ENCODE measurements at regions not wholly inside any gene's neighbourhood (a gene's known extent, or its start where the extent isn't known, plus 50 kb on each side); places are given as distances from the start of the nearest gene placed in this dataset.

DNA sequence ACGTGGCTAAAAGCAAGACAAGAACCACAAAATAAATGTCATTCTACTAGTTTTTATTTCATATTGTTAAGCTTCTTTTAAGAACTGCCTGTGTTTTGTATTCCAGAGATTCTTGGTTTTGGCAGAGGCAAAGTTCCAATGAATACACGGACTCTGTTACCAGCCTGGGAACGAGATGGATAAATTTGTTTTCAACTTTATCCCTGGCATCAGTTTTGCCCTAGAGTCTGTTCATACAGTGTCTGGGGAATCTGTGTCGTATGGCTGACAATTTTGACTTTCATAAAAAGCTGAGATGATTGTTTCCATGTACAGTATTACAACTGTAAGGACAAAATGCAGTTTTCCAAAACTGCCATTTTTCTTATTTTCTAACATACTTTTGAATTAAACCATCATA is 327.6 kb downstream of the TBC1D4 start:
- no peak overlapping the region for H3K4me3 ChIP-seq (ENCODE audit: insufficient read depth, low read depth, low read length, poor library complexity, severe bottlenecking)

DNA sequence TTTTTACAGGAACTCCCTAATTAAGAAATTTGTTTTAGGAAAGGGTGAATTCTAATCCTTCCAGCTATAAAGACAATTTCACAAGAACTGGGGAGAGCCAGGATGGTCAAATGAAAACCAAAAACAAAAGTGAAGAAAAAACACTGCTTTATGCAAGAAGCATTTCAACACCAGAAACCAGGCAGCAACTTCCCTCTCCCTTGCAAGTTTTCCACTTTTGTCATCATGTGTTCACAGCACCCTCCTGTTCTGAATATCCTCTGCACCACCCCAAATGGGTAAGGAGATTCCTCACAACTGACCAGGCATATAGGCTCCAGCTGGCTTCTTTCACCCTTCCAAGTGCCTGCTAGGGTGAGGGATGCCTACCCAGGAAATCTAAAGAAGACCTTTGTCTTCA is 328.1 kb downstream of the TBC1D4 start:
- Histone ChIP-seq H3K4me1 (ENCODE audit: control insufficient read depth, insufficient read depth, low read length, poor library complexity, severe bottlenecking) (no peaks in the 10 kb centered on the region), H3K27me3 (replicated peaks; ENCODE audit: control insufficient read depth, insufficient read depth, low read length, poor library complexity, severe bottlenecking) (peaks cover 4% of the 10 kb centered on the region), H3K27ac (ENCODE audit: insufficient read depth, low read length, poor library complexity, severe bottlenecking) (no peak overlapping the region), H3K9me3 (ENCODE audit: control insufficient read depth, low read length) (no peaks in the 10 kb centered on the region), H3K36me3 (ENCODE audit: control insufficient read depth, insufficient read depth, low read length) (no peaks in the 10 kb centered on the region), H3K4me3 (ENCODE audit: insufficient read depth, low read depth, low read length, poor library complexity, severe bottlenecking) (no peak overlapping the region)
- DNase-seq, result no peak

More for the DNA sequence above, 327.6 kb downstream of the TBC1D4 start:
- no peak overlapping the region for H3K27ac ChIP-seq (ENCODE audit: insufficient read depth, low read length, poor library complexity, severe bottlenecking)
- H3K36me3 ChIP-seq (ENCODE audit: control insufficient read depth, insufficient read depth, low read length), result no peaks in the 10 kb centered on the region
- peaks cover 4% of the 10 kb centered on the region for H3K27me3 ChIP-seq (replicated peaks; ENCODE audit: control insufficient read depth, insufficient read depth, low read length, poor library complexity, severe bottlenecking)
- H3K4me1 ChIP-seq (ENCODE audit: control insufficient read depth, insufficient read depth, low read length, poor library complexity, severe bottlenecking), result no peaks in the 10 kb centered on the region
- DNase-seq, result no peak
- no peaks in the 10 kb centered on the region for H3K9me3 ChIP-seq (ENCODE audit: control insufficient read depth, low read length)

DNA sequence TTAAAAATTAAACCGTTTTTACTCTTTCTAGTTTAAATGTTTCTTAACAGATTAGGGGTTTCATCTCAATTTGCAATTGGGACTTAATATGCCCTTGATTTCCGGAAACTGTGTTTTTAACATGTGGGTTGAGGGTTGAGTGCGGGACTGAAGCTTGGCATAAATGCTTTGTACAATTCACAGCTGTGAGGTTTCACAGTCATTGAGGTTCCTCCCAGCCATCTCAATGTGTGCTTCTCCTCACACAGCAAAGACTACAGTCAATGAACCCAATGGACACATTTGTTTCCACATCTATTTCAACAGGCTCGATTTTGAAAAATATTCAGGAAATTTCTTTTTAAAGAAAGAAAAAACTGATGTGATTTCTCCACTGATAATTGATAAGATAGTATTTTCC is 328.6 kb downstream of the TBC1D4 start:
- Histone ChIP-seq H3K36me3 (ENCODE audit: control insufficient read depth, insufficient read depth, low read length) (no peaks in the 10 kb centered on the region), H3K27ac (ENCODE audit: insufficient read depth, low read length, poor library complexity, severe bottlenecking) (no peak overlapping the region), H3K9me3 (ENCODE audit: control insufficient read depth, low read length) (no peaks in the 10 kb centered on the region), H3K27me3 (replicated peaks; ENCODE audit: control insufficient read depth, insufficient read depth, low read length, poor library complexity, severe bottlenecking) (peaks cover 4% of the 10 kb centered on the region), H3K4me1 (ENCODE audit: control insufficient read depth, insufficient read depth, low read length, poor library complexity, severe bottlenecking) (no peaks in the 10 kb centered on the region), H3K4me3 (ENCODE audit: insufficient read depth, low read depth, low read length, poor library complexity, severe bottlenecking) (no peak overlapping the region)
- no peak for DNase-seq

DNA sequence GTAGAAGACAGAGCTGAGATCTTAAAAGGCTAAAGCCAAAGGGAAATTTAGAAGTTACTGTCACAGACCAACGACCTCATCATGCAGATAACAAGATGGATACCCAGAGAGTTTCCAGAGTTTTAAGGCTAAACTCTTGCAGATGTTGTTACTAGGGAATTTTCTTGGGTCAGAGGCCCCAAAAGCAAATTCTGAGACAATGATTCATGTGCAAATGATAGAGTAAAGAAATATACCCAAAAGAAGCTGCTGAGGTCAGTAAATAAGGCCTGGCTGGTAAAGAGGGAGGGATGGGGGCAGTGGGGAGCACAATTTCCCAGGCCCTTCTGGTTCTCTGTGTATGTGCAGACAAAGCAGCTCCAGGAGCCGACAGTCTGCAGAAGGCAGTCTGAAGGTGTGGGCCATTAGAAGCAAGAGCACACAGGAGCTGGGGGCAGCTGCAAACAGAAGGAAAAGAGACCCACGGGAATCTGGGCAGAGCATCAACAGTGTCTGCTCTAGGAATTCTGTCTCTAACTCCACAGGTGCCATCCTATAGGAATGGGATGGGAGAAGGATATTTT is 330.8 kb downstream of the TBC1D4 start:
- Histone ChIP-seq H3K36me3 (ENCODE audit: control insufficient read depth, insufficient read depth, low read length) (no peaks in the 10 kb centered on the region), H3K4me1 (ENCODE audit: control insufficient read depth, insufficient read depth, low read length, poor library complexity, severe bottlenecking) (no peaks in the 10 kb centered on the region), H3K27ac (ENCODE audit: insufficient read depth, low read length, poor library complexity, severe bottlenecking) (no peak overlapping the region), H3K4me3 (ENCODE audit: insufficient read depth, low read depth, low read length, poor library complexity, severe bottlenecking) (no peak overlapping the region), H3K27me3 (replicated peaks; ENCODE audit: control insufficient read depth, insufficient read depth, low read length, poor library complexity, severe bottlenecking) (peaks cover 4% of the 10 kb centered on the region), H3K9me3 (ENCODE audit: control insufficient read depth, low read length) (no peaks in the 10 kb centered on the region)
- no peak for DNase-seq

DNA sequence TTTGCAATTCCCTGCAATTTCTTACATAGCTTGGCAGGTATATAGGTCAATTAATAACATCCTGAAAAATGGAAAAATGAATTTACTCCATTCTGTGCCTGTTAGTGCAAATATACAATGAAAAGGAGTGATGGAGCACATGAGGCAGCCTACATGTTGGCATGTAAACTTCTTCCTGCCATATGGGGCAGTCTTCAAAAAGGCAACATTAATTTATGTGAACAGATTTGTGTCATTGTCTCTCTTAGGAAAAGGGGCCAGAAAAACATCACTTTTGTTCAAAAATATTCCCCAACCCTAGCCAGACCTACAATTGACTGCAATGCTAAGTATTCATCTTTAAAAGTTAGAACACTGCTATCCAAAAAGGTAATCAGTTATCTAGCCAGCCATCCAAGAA is 332.2 kb downstream of the TBC1D4 start:
- no peaks in the 10 kb centered on the region for H3K36me3 ChIP-seq (ENCODE audit: control insufficient read depth, insufficient read depth, low read length)
- no peaks in the 10 kb centered on the region for H3K9me3 ChIP-seq (ENCODE audit: control insufficient read depth, low read length)
- no peak for DNase-seq
- no peaks in the 10 kb centered on the region for H3K4me1 ChIP-seq (ENCODE audit: control insufficient read depth, insufficient read depth, low read length, poor library complexity, severe bottlenecking)
- no peak overlapping the region for H3K4me3 ChIP-seq (ENCODE audit: insufficient read depth, low read depth, low read length, poor library complexity, severe bottlenecking)
- H3K27me3 ChIP-seq (replicated peaks; ENCODE audit: control insufficient read depth, insufficient read depth, low read length, poor library complexity, severe bottlenecking), result peaks cover 4% of the 10 kb centered on the region
- no peak overlapping the region for H3K27ac ChIP-seq (ENCODE audit: insufficient read depth, low read length, poor library complexity, severe bottlenecking)

DNA sequence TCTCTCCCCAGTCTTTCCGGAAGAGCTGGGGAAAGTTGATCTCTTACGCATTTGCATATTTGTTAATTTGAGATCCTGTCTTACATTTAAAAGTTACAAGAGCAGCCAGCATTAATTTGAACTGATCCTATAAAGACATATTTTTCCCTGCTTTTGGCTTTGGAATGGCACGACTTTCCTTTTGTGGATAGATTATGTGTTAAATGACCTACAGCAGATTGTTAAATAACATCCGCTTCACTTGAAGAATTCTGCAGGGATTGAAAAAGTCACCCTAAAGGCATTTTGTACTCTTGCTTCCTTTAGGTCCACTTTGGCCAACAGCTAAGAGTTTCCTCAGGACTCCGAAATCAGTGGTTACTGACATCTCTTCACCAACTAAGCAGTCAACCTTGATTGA is 334.0 kb downstream of the TBC1D4 start:
- Histone ChIP-seq H3K9me3 (ENCODE audit: control insufficient read depth, low read length) (no peaks in the 10 kb centered on the region), H3K27me3 (replicated peaks; ENCODE audit: control insufficient read depth, insufficient read depth, low read length, poor library complexity, severe bottlenecking) (peaks cover 4% of the 10 kb centered on the region)
- DNase-seq, result no peak

DNA sequence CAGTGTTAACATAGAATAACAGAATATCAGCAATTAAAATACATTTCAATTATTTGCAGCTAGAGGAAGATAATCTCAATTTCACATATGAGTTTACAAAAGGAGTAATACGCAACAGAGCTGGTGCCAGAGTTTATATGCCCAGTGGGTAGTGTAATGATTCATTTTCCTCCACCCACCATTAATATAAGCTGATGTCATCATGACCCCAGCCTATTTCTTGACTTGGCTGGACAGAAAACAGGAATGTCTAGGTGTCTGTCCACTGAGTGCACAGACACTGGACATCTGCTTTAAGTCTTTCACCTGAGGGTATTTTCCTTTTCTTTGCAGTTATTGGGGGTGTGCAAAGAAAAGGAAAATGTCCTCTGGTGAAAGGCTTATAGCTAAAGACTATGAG is 335.5 kb downstream of the TBC1D4 start:
- H3K4me3 ChIP-seq (ENCODE audit: insufficient read depth, low read depth, low read length, poor library complexity, severe bottlenecking), result no peak overlapping the region
- no peaks in the 10 kb centered on the region for H3K9me3 ChIP-seq (ENCODE audit: control insufficient read depth, low read length)
- no peak overlapping the region for H3K27ac ChIP-seq (ENCODE audit: insufficient read depth, low read length, poor library complexity, severe bottlenecking)
- no peaks in the 10 kb centered on the region for H3K36me3 ChIP-seq (ENCODE audit: control insufficient read depth, insufficient read depth, low read length)
- no peaks in the 10 kb centered on the region for H3K4me1 ChIP-seq (ENCODE audit: control insufficient read depth, insufficient read depth, low read length, poor library complexity, severe bottlenecking)
- no peak for DNase-seq
- H3K27me3 ChIP-seq (replicated peaks; ENCODE audit: control insufficient read depth, insufficient read depth, low read length, poor library complexity, severe bottlenecking), result peaks cover 4% of the 10 kb centered on the region

More for the DNA sequence above, 334.0 kb downstream of the TBC1D4 start:
- Histone ChIP-seq H3K27ac (ENCODE audit: insufficient read depth, low read length, poor library complexity, severe bottlenecking) (no peak overlapping the region), H3K4me3 (ENCODE audit: insufficient read depth, low read depth, low read length, poor library complexity, severe bottlenecking) (no peak overlapping the region), H3K36me3 (ENCODE audit: control insufficient read depth, insufficient read depth, low read length) (no peaks in the 10 kb centered on the region), H3K4me1 (ENCODE audit: control insufficient read depth, insufficient read depth, low read length, poor library complexity, severe bottlenecking) (no peaks in the 10 kb centered on the region)

DNA sequence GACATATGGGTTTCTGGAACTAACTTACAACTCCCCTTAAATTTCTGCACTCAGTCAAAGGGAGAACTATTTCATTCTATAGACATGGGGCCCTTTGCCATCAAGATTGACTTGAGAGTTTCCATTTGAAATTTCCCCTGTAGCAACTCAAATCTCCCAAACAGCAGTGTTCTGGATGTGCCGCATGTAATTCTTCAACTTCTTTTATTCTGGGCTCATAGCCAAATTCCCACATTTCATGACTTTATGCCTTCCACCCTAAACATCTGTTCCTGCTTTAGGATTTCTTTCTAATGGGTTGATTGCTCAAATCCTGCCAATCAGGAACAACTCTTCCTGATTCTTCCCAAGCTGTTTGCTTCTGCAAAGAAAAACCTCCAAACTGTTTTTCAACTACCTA is 336.0 kb downstream of the TBC1D4 start:
- no peak for DNase-seq
- H3K36me3 ChIP-seq (ENCODE audit: control insufficient read depth, insufficient read depth, low read length), result no peaks in the 10 kb centered on the region
- H3K27ac ChIP-seq (ENCODE audit: insufficient read depth, low read length, poor library complexity, severe bottlenecking), result no peak overlapping the region
- H3K27me3 ChIP-seq (replicated peaks; ENCODE audit: control insufficient read depth, insufficient read depth, low read length, poor library complexity, severe bottlenecking), result peaks cover 4% of the 10 kb centered on the region
- no peaks in the 10 kb centered on the region for H3K9me3 ChIP-seq (ENCODE audit: control insufficient read depth, low read length)
- no peaks in the 10 kb centered on the region for H3K4me1 ChIP-seq (ENCODE audit: control insufficient read depth, insufficient read depth, low read length, poor library complexity, severe bottlenecking)
- H3K4me3 ChIP-seq (ENCODE audit: insufficient read depth, low read depth, low read length, poor library complexity, severe bottlenecking), result no peak overlapping the region

DNA sequence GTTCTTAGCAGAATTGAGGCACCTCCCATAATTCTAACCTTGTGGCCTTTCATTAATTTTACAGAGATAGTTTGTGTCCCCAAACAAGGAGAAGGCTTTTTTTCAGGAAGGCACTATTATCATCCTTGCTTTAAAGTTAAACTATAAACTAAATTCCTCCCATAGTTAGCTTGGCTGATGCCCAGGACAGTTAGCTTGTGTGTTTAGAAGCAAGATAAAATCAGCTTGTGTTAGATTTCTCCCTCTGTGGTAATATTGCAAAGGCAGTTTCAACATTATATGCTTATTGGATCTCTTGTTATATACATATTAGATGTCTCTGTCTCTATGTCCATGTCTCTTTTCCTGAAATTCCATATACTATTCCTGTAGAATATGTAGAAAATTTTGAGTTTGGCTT is 342.7 kb downstream of the TBC1D4 start:
- H3K36me3 ChIP-seq (ENCODE audit: control insufficient read depth, insufficient read depth, low read length), result no peaks in the 10 kb centered on the region
- H3K27me3 ChIP-seq (replicated peaks; ENCODE audit: control insufficient read depth, insufficient read depth, low read length, poor library complexity, severe bottlenecking), result no peaks in the 10 kb centered on the region
- no peak for DNase-seq
- no peak overlapping the region for H3K27ac ChIP-seq (ENCODE audit: insufficient read depth, low read length, poor library complexity, severe bottlenecking)
- H3K4me1 ChIP-seq (ENCODE audit: control insufficient read depth, insufficient read depth, low read length, poor library complexity, severe bottlenecking), result no peaks in the 10 kb centered on the region
- H3K4me3 ChIP-seq (ENCODE audit: insufficient read depth, low read depth, low read length, poor library complexity, severe bottlenecking), result no peak overlapping the region
- H3K9me3 ChIP-seq (ENCODE audit: control insufficient read depth, low read length), result no peaks in the 10 kb centered on the region

DNA sequence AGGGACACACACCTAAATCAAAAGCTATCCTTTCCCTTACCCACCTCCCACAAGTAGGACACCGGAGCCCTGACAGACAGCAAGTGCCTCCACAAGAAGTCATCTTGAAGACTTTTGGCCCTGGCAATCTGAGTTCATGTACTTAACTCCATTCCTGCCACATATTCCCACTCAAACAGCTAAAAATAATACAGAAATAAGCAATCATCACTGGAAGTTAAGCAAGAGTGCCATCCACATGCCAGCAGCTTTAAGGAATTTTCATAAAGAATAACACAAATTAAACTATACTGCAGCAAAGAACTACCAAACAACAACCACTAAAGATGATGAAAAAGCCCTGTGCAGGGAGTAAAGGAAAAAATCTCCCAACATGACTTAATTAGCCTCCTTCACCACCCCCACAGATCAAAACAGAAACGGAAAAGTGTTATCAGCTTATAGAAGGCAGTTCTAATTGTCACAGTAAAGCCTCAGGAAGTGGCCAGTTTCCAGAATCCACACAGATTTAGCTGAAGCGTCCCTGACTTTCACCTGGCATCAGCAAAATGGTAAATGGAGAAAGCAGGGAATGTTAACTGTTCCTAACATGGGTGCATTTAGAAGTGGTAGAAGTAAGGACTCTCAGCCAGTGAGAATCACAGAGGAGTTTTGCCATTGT is 343.9 kb downstream of the TBC1D4 start:
- H3K4me3 ChIP-seq (ENCODE audit: insufficient read depth, low read depth, low read length, poor library complexity, severe bottlenecking), result no peak overlapping the region
- H3K27me3 ChIP-seq (replicated peaks; ENCODE audit: control insufficient read depth, insufficient read depth, low read length, poor library complexity, severe bottlenecking), result no peaks in the 10 kb centered on the region
- H3K27ac ChIP-seq (ENCODE audit: insufficient read depth, low read length, poor library complexity, severe bottlenecking), result no peak overlapping the region
- DNase-seq, result no peak
- H3K36me3 ChIP-seq (ENCODE audit: control insufficient read depth, insufficient read depth, low read length), result no peaks in the 10 kb centered on the region
- H3K4me1 ChIP-seq (ENCODE audit: control insufficient read depth, insufficient read depth, low read length, poor library complexity, severe bottlenecking), result no peaks in the 10 kb centered on the region
- H3K9me3 ChIP-seq (ENCODE audit: control insufficient read depth, low read length), result no peaks in the 10 kb centered on the region
